B cell (primary cell): ENCODE measurements at regions not wholly inside any gene's neighbourhood (a gene's known extent, or its start where the extent isn't known, plus 50 kb on each side); places are given as distances from the start of the nearest gene placed in this dataset.

Experiments
- ATAC-seq: fragments of 200-7000 bp; cut with Tn5 transposase; one replicate; pipeline ENCODE4 v1.10.0; 2021; ENCODE audit warnings: low read depth, mild to moderate bottlenecking, moderate number of reproducible peaks, moderate library complexity
- CTCF ChIA-PET: fragments of 350-600 bp; sonication (Branson Sonifier 250); formaldehyde crosslinking; loops from one replicate; lab custom pipeline; 2021; ENCODE audit warnings: antibody characterized with exemption, inconsistent platforms; lab: Charles Lee
- POLR2A ChIA-PET: fragments of 350-600 bp; sonication (Branson Sonifier 250); formaldehyde crosslinking; loops from one replicate; lab custom pipeline; 2021; ENCODE audit warnings: antibody characterized with exemption; lab: Charles Lee
- DNase-seq: peaks from one replicate; pipeline ENCODE4 v3.0.0; 2013
- H2AFZ ChIP-seq: 2 replicates; pipeline ENCODE4 v1.6.1; 2012; ENCODE audit warnings: mild to moderate bottlenecking, low read depth, low read length; ENCODE audit not compliant: insufficient read depth, poor library complexity, severe bottlenecking
- H3K27ac ChIP-seq, 2 donors: 1 replicate in 1 of 2; 2 replicates in 1 of 2; pipeline ENCODE4 v1.5.1; 2012 to 2013; ENCODE audit warnings: low read length in 2 of 2, mild to moderate bottlenecking in 2 of 2, moderate library complexity in 1 of 2
- H3K27me3 ChIP-seq, 4 experiments: fragments of 200-600 bp in 1 of 4; sonication (generic) in 1 of 4; replicated peaks in 1 of 4; 1 replicate in 2 of 4; 2 replicates in 2 of 4; pipeline versions ENCODE4 v1.6.1 to v1.7.0; 2013 to 2016; ENCODE audit warnings: low read length in 3 of 4, mild to moderate bottlenecking in 2 of 4, mixed read lengths in 1 of 4, moderate library complexity in 1 of 4; ENCODE audit not compliant: insufficient read depth in 4 of 4, control insufficient read depth in 3 of 4; ENCODE audit errors: control extremely low read depth in 1 of 4
- H3K36me3 ChIP-seq, 2 experiments: replicated peaks in 1 of 2; 1 replicate in 1 of 2; 2 replicates in 1 of 2; pipeline versions ENCODE4 v1.6.1 to v1.7.1; 2013; ENCODE audit warnings: low read length in 1 of 2; ENCODE audit not compliant: insufficient read depth in 2 of 2, control insufficient read depth in 1 of 2; ENCODE audit errors: control extremely low read depth in 1 of 2, extremely low read depth in 1 of 2
- H3K4me1 ChIP-seq, 2 donors: fragments of 200-600 bp in 1 of 2; sonication (generic) in 1 of 2; 1 replicate in 1 of 2; 2 replicates in 1 of 2; pipeline versions ENCODE4 v1.5.1 to v1.6.1; 2013 to 2017; ENCODE audit warnings: low read length in 2 of 2; ENCODE audit not compliant: control insufficient read depth in 2 of 2, insufficient read depth in 2 of 2
- H3K4me2 ChIP-seq: replicated peaks from 2 replicates; pipeline ENCODE3; 2012; ENCODE audit warnings: mild to moderate bottlenecking, low read depth, low read length; ENCODE audit not compliant: poor library complexity, severe bottlenecking
- H3K4me3 ChIP-seq, 5 experiments: fragments of 200-600 bp in 1 of 5; sonication (generic) in 1 of 5; 1 replicate in 3 of 5; 2 replicates in 2 of 5; pipeline versions ENCODE4 v1.5.1 to v1.7.0; 2011 to 2016; ENCODE audit warnings: low read length in 4 of 5, mild to moderate bottlenecking in 4 of 5, low read depth in 2 of 5, control low read depth in 1 of 5, moderate library complexity in 1 of 5; ENCODE audit not compliant: insufficient read depth in 1 of 5; ENCODE audit errors: control extremely low read depth in 1 of 5, extremely low read depth in 1 of 5
- H3K79me2 ChIP-seq: fragments of 200-600 bp; sonication (generic); one replicate; pipeline ENCODE4 v1.6.0; 2016; ENCODE audit warnings: low read length; ENCODE audit not compliant: control insufficient read depth, insufficient read depth
- H3K9ac ChIP-seq: fragments of 200-600 bp; sonication (generic); 2 replicates; pipeline ENCODE4 v1.6.1; 2017; ENCODE audit warnings: mild to moderate bottlenecking, low read length, moderate library complexity
- H3K9me3 ChIP-seq, 3 donors: one replicate each; pipeline versions ENCODE4 v1.6.1 to v1.7.1; 2013; ENCODE audit warnings: low read length in 2 of 3; ENCODE audit not compliant: control insufficient read depth in 2 of 3, insufficient read depth in 1 of 3; ENCODE audit errors: control extremely low read depth in 1 of 3
- H4K20me1 ChIP-seq: 2 replicates; pipeline ENCODE4 v1.6.0; 2012; ENCODE audit warnings: mild to moderate bottlenecking, low read length; ENCODE audit not compliant: insufficient read depth, control insufficient read depth, poor library complexity, severe bottlenecking
- H3K27ac Mint-ChIP-seq: one replicate; pipeline ENCODE4 v1.8.0; 2021; ENCODE audit warnings: mixed read lengths
- H3K27me3 Mint-ChIP-seq: one replicate; pipeline ENCODE4 v1.8.0; 2021; ENCODE audit warnings: mixed read lengths
- H3K4me1 Mint-ChIP-seq: one replicate; pipeline ENCODE4 v1.8.0; 2021; ENCODE audit warnings: mixed read lengths
- H3K4me3 Mint-ChIP-seq: one replicate; pipeline ENCODE4 v1.8.0; 2021; ENCODE audit warnings: mixed read lengths
- H3K9me3 Mint-ChIP-seq: one replicate; pipeline ENCODE4 v1.8.0; 2022; ENCODE audit warnings: mixed read lengths; ENCODE audit not compliant: insufficient read depth
- EZH2 ChIP-seq: IDR thresholded peaks from 2 replicates; pipeline ENCODE4 v1.6.1; 2012; ENCODE audit warnings: borderline replicate concordance, low read depth, mild to moderate bottlenecking, moderate library complexity, low read length; ENCODE audit not compliant: insufficient read depth, poor library complexity, severe bottlenecking
- WGBS: methylation state at CpG from one replicate; pipeline ENCODE4 v1.1.5; 2013; ENCODE audit warnings: missing lambda C conversion rate; ENCODE audit not compliant: insufficient coverage; 5-methylcytosine and 5-hydroxymethylcytosine counted together
- intact Hi-C: fragments of 100-400 bp; cut with micrococcal nuclease; formaldehyde crosslinking; loops from one replicate; pipeline ENCODE4 v1.10.0; 2022
- TF ChIP-seq, protein P1 (sequence below): fragments of 200-600 bp; IDR thresholded peaks from one replicate; pipeline ENCODE4 v1.8.0; 2022; ENCODE audit warnings: antibody characterized with exemption, mild to moderate bottlenecking

DNA sequence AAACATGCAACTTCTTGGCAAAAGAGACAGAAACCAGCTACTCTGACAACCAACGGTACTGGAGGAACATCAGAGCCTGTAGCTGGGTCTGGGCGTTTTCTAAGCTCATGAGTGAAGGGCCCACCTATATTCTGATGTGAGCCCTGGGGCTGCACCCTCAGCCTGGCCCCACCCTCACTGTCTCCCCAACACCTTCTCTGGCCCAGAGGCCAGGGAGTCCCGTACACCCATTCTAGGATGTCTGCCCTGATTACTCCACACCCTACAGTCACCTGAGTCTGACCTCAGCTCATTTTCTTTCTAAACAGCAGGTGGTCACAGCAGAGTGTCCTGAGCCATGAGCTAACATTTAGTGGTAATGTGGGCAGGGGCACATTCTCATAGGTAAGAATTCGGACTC lies 439.2 kb downstream of the MATN1 start:
- Histone ChIP-seq H3K9me3 (no peaks in the 10 kb centered on the region), H3K4me3 (no peak overlapping the region), H4K20me1 (no peaks in the 10 kb centered on the region), H3K27me3 (no peaks in the 10 kb centered on the region), H3K9ac (no peak overlapping the region), H3K4me1 (no peaks in the 10 kb centered on the region), H2AFZ (no peak overlapping the region), H3K27ac (no peak overlapping the region), H3K79me2 (no peaks in the 10 kb centered on the region), H3K4me2 (no peak overlapping the region), H3K36me3 (no peaks in the 10 kb centered on the region)
- ChIA-PET POLR2A (no interaction called here), CTCF (no interaction called here)
- H3K27ac Mint-ChIP-seq = no peak overlapping the region
- TF ChIP-seq, protein P1, sequence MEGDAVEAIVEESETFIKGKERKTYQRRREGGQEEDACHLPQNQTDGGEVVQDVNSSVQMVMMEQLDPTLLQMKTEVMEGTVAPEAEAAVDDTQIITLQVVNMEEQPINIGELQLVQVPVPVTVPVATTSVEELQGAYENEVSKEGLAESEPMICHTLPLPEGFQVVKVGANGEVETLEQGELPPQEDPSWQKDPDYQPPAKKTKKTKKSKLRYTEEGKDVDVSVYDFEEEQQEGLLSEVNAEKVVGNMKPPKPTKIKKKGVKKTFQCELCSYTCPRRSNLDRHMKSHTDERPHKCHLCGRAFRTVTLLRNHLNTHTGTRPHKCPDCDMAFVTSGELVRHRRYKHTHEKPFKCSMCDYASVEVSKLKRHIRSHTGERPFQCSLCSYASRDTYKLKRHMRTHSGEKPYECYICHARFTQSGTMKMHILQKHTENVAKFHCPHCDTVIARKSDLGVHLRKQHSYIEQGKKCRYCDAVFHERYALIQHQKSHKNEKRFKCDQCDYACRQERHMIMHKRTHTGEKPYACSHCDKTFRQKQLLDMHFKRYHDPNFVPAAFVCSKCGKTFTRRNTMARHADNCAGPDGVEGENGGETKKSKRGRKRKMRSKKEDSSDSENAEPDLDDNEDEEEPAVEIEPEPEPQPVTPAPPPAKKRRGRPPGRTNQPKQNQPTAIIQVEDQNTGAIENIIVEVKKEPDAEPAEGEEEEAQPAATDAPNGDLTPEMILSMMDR = no peak
- no peak for TF ChIP-seq EZH2
- H3K4me3 Mint-ChIP-seq = no peak overlapping the region
- H3K27me3 Mint-ChIP-seq = peaks cover 13% of the 10 kb centered on the region
- H3K4me1 Mint-ChIP-seq = no peaks in the 10 kb centered on the region
- DNase-seq (no peak), ATAC-seq (no peak)
- intact Hi-C loops = no loop called here
- H3K9me3 Mint-ChIP-seq = no peaks in the 10 kb centered on the region
- whole genome bisulfite sequencing = 90% methylated on average over 3 of the region's 4 CpGs

DNA sequence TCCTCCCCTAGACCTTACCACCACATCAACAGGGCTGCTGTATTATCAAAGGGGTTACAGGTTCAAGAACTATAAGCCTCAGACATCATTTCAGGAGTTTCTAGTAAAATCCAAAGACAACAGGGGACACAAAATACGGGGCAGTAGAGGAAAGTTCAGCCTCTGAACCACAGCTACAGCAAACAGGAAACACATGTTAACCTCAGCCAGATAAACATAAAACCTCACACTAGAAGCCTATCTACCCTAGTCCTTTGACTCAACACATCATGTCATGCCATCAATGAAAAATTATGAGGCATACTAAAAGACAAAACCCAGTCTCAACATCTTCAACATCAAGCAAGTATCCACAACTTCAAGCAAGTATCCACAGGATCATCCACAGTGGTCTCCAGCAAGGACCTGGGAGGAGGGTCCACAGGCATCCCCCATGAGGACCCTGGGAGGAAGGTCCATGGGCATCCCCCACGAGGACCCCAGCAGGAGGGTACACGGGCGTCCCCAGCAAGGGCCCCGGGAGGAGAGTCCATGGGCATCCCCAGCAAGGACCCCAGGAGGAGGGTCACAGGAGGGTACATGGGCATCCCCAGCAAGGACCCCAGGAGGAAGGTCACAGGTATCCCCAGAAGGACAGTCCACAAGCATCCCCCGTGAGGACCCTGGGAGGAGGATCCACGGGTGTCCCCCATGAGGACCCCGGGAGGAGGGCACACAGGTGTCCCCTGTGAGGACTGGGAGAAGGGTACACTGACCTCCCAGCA lies 440.0 kb downstream of the MATN1 start:
- Mint-ChIP-seq H3K4me1 (no peaks in the 10 kb centered on the region), H3K27me3 (peaks cover 13% of the 10 kb centered on the region), H3K27ac (no peak overlapping the region), H3K9me3 (no peaks in the 10 kb centered on the region), H3K4me3 (no peak overlapping the region)
- CTCF ChIA-PET = no interaction called here
- H3K79me2 ChIP-seq = no peaks in the 10 kb centered on the region
- no peak overlapping the region for H3K4me3 ChIP-seq
- H3K4me1 ChIP-seq = no peaks in the 10 kb centered on the region
- no peak overlapping the region for H3K4me2 ChIP-seq
- no peaks in the 10 kb centered on the region for H4K20me1 ChIP-seq
- no peak overlapping the region for H3K27ac ChIP-seq
- no peak for TF ChIP-seq EZH2
- TF ChIP-seq, protein P1 = no peak
- H3K9me3 ChIP-seq = no peaks in the 10 kb centered on the region
- DNase-seq (no peak), ATAC-seq (no peak)
- H3K36me3 ChIP-seq = no peaks in the 10 kb centered on the region
- intact Hi-C loops = no loop called here
- no peaks in the 10 kb centered on the region for H3K27me3 ChIP-seq
- POLR2A ChIA-PET = no interaction called here
- no peak overlapping the region for H3K9ac ChIP-seq
- H2AFZ ChIP-seq = no peak overlapping the region
- 89% methylated on average over 7 of the region's 8 CpGs for WGBS
